ENCODE measurements at regions not wholly inside any gene's neighbourhood (a gene's known extent, or its start where the extent isn't known, plus 50 kb on each side); places are given as distances from the start of the nearest gene placed in this dataset.
A peak's percentile ranks its signal among the peaks of the same experiment; 100 is the strongest.
"Not testable (repeated sequence)": the region's sequence is repeated elsewhere in the genome, so short reads cannot be mapped to it uniquely, and the experiment has no call there.

- no peak for DNase-seq (ENCODE audit: low read depth, low spot score)
These were observed 353.3 kb downstream of the HACE1 start for GRCh38 chr6:104506429-104506828.

DNA sequence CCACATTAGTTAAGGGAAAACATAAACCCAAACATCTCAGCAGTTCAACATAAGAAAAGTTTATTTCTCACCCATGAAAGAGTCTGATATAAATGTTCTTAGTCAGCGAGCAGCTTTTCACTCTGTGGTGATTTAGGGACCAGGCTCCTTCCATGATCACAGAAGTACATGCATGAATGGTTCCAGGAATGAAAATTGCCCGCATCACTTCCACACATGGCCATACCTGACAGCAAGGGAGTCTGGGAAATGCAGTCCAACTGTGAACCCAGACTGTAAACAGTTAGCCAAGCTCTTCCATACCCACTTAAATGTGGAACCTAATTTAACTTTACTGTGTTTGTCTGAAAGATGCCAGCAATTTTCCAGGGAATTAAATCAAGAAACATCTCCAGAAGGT lies 353.9 kb downstream of the HACE1 start:
- DNase-seq (ENCODE audit: low read depth, low spot score), result no peak

- no peak for DNase-seq (ENCODE audit: low read depth, low spot score)
These were observed 359.5 kb downstream of the HACE1 start for GRCh38 chr6:104500265-104500664.

DNA sequence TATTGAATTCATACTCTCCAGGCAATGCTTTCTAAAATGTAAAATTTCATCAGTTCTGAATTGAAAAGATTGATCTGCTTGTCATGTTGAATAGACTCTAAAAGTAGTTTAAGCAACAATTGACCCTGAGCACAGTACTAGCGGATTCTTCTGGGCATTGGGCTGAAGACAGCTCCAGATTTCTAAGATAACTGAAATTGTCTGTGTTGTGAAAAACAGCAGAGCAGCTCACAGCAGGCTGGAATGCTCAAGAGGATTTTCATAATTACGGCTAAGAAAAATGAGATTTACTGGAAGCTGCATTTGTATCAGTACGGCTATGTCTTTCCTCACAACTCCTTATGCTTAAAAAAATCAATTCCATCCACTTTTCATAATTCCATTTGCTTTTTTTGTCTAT lies 373.7 kb downstream of the HACE1 start:
- no peak for DNase-seq (ENCODE audit: low read depth, low spot score)

DNA sequence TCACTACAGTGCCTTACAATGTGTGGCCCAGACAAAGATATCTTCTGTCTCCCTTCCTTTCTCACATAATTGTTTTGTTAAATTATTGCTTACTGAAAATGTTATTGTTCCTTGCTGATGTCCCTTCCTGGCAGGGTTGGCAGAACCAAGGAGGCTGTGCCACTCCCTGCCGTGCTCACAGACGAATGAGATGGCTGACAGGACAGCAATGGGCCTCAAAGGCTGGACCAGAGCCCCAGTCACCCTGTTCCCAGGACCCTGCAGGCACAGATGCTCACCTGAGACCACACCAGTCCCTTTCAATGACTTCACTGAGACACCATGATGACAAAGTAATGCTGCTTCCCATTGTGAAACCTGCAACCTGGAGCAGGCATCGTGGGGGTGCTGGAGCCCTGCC lies 375.1 kb downstream of the HACE1 start:
- no peak for DNase-seq (ENCODE audit: low read depth, low spot score)

GRCh38 chr6:104484191-104484590 lies 375.5 kb downstream of the HACE1 start:
- no peak for DNase-seq (ENCODE audit: low read depth, low spot score)

DNA sequence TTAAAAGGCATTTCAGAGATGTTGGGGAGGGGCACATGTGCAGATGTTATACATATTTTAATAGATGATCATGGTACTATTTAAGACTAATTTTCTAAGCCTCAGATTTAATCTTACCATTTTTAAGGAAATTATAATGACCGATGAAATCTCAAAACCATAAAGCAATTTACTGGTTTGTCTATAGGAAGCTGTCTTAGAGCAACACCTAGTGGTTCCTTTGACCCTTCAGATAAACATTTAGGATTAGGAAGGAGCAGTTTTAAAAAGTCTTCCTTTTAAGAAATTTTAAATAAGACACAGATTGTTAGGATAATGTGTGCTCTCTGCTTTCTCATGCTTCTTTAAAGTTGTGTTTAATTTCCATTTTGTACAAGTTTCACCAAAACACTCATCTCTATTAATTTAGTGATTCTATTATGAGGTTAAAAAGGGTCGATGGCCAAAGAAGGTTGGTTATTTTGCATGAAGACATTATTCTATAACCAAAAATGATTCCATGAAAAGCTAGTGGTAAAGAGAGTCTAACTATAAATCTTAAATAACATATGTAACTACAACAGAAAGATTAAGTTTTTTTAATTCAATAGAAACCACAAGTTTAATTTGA lies 376.4 kb downstream of the HACE1 start:
- peak; percentile 4 for DNase-seq (ENCODE audit: low read depth, low spot score)

DNA sequence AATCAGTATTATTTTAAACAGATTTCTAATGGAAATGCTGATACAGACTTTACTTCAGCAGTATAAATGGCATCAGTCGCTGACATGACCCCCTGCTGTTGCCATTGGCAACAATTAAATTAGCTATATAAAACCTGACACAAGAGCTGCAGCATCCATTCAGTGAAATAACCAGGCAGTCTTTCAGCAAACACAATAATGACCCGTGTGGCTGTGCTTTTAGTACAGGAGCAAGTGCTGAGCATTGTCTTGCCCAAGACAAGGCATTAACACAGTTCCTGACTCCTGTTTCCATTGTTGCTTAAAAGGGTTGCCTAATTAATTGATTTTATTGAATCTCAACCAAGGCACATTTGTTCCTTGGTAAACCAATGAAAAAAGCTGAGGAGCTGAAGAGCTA lies 382.1 kb downstream of the HACE1 start:
- no peak for DNase-seq (ENCODE audit: low read depth, low spot score)

- no peak for DNase-seq (ENCODE audit: low read depth, low spot score)
These were observed 386.7 kb downstream of the HACE1 start for GRCh38 chr6:104473021-104473429.

DNA sequence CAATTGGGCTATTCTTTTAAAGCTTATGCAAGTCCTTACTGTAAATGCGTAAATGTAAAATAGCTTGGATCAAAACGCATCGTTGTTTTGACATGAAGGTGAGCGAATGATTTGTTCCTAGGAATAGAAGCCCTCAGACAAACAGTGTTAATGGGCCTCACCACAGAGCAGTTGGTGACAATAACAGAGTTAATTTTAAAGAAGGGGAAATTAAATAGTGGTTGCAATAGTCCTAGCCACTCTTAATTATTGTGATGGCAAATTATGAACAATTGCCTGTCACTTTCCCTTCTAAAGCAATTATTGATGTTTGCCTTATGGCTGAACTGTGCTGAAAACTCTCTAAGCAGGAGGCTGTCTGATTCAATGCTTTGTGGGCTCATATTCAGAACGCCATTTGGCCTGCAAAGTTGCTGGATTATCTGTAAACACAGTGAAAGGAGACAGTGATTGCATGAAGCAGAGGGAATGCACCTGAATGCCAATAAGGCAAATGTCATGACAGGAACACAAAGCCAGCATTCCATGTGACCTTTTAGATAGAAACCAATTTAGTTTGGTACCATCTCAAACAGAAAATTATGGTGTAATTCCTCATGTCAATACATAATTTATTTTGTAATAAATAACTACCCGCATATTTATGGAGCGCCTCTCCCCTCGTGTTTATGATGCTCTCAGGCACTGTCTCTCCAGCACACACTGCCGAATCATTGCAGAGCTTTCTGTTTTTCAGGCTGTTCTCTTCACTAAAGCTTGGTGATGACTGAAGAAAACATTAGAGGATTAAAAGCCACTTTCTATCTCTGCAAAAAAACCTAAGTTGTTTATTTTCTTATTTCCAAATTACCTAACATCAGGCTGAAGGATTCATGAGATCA lies 387.5 kb downstream of the HACE1 start:
- no peak for DNase-seq (ENCODE audit: low read depth, low spot score)

DNA sequence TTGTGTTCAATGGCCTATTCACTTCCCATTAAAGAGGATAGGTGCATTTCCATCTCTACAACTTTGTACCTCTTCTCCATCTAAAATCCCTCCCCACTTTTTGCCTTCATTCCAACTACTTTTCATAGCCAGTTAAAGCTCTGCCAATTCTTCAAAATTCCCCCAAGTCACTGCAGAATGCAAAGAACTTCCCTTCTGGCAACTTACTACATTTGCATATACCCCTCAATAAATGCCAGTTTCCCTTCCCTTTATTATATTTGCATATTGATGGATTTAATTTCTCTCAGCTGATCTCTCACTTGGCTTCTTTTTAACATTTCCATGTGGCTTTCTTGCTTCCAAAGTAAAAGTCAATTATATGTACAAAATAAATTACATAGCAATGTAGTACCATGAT lies 393.4 kb downstream of the HACE1 start:
- DNase-seq (ENCODE audit: low read depth, low spot score), result no peak

- no peak for DNase-seq (ENCODE audit: low read depth, low spot score)
These were observed 396.7 kb downstream of the HACE1 start for GRCh38 chr6:104462811-104463599.

- DNase-seq (ENCODE audit: low read depth, low spot score), result no peak
These were observed 398.8 kb downstream of the HACE1 start for GRCh38 chr6:104460738-104461483.

DNA sequence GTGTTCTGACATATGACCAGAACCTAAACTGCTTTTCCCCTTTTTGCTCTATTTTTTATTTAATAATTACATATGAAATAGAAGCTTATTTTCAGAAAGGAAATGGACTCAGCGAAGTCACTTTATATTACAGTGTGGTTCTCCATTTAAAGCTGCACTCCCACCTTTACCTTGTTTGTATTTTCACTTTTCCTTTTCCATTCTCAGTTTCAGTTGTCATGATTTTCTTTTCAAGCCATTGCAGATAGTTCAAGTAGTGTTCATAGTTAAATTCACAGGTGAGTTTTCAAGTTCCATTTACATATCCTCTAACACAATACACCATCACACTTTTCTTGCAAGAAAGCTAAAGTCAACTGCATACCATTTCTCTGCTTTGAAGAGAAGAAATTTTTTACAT lies 400.2 kb downstream of the HACE1 start:
- no peak for DNase-seq (ENCODE audit: low read depth, low spot score)

GRCh38 chr6:104449918-104450317 lies 409.8 kb downstream of the HACE1 start:
- no peak for DNase-seq (ENCODE audit: low read depth, low spot score)

GRCh38 chr6:104446101-104447080 lies 413.3 kb downstream of the HACE1 start:
- DNase-seq (ENCODE audit: low read depth, low spot score), result not testable (repeated sequence)

DNA sequence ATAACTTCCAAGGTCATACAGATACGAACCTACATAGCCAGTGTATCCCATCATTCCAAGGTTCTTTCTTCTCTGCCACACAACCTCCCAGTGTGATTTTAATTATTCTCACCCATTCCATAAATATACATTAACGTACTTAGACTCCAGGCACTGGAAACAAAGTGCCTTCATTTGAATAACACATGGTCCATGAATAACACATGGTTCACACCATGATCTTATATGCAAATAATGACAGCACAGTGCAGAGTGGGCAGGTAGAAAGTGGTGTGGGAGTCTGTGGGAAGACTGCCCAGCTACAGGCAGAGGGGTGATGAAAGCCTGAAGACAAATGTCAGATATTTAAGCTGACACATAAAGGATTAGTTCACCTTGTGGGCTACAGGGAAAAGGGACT lies 425.2 kb downstream of the HACE1 start:
- DNase-seq (ENCODE audit: low read depth, low spot score), result no peak

- no peak for DNase-seq (ENCODE audit: low read depth, low spot score)
These were observed 428.6 kb downstream of the HACE1 start for GRCh38 chr6:104431096-104431495.

GRCh38 chr6:104428184-104428583 lies 431.5 kb downstream of the HACE1 start:
- DNase-seq (ENCODE audit: low read depth, low spot score), result no peak

DNA sequence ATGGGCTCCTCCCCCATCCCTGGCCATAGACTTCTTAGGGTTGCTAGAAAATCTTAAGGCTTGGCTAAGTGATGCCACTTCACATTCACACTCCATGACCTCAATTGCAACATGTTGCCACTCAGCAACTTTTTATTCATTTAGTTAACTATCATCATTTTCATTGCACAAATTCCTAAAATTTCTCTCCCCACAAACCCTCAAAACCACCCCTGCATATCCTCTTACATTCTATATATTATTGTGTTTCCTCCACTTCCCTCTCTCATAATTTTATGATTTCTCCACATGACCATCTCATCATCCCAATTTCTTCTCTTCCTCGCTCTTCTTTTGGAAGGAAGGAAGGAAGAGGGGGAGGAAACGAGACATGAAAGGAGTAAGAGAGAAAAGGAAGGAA lies 436.0 kb downstream of the HACE1 start:
- no peak for DNase-seq (ENCODE audit: low read depth, low spot score)

GRCh38 chr6:104421650-104422049 lies 438.1 kb downstream of the HACE1 start:
- no peak for DNase-seq (ENCODE audit: low read depth, low spot score)

Data from astrocyte of the hippocampus (primary cell).